ENCODE measurements at regions not wholly inside any gene's neighbourhood (a gene's known extent, or its start where the extent isn't known, plus 50 kb on each side); places are given as distances from the start of the nearest gene placed in this dataset.

DNA sequence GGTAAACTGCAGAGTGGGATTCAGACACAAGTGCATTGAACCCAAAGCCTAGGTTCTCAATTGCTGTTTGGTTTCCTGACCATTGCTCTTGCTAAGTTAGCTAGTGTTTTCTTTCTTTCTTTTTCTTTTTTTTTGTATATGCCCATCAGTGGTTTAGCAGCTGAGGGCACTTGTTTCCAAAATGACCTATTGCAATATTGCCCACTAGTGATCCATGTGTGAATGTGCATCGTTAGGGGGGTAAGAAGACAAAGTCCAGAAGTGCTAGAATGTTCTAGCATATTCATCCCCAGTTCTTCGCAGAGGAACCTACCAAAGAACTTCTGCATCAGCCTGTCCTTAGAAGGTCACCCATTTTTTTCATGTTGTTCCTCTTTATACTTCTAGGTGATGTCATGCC, 252.8 kb upstream of the GPR26 start:
- Histone ChIP-seq H3K9me3 (ENCODE audit: severe bottlenecking) (no peaks in the 10 kb centered on the region), H3K27ac (ENCODE audit: poor library complexity, severe bottlenecking) (no peak overlapping the region), H3K27me3 (ENCODE audit: insufficient read depth, poor library complexity, severe bottlenecking) (peaks cover 15% of the 10 kb centered on the region), H3K4me1 (ENCODE audit: insufficient read depth, poor library complexity, severe bottlenecking) (no peaks in the 10 kb centered on the region), H3K4me3 (ENCODE audit: severe bottlenecking) (no peak overlapping the region), H3K36me3 (ENCODE audit: low read depth) (no peaks in the 10 kb centered on the region)
- ATAC-seq (ENCODE audit: low read depth) (no peak), DNase-seq (ENCODE audit: low spot score) (no peak)
- TF ChIP-seq, protein P1, sequence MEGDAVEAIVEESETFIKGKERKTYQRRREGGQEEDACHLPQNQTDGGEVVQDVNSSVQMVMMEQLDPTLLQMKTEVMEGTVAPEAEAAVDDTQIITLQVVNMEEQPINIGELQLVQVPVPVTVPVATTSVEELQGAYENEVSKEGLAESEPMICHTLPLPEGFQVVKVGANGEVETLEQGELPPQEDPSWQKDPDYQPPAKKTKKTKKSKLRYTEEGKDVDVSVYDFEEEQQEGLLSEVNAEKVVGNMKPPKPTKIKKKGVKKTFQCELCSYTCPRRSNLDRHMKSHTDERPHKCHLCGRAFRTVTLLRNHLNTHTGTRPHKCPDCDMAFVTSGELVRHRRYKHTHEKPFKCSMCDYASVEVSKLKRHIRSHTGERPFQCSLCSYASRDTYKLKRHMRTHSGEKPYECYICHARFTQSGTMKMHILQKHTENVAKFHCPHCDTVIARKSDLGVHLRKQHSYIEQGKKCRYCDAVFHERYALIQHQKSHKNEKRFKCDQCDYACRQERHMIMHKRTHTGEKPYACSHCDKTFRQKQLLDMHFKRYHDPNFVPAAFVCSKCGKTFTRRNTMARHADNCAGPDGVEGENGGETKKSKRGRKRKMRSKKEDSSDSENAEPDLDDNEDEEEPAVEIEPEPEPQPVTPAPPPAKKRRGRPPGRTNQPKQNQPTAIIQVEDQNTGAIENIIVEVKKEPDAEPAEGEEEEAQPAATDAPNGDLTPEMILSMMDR (IDR thresholded peaks at IDR 0.05; ENCODE audit: poor library complexity, severe bottlenecking): no peak

DNA sequence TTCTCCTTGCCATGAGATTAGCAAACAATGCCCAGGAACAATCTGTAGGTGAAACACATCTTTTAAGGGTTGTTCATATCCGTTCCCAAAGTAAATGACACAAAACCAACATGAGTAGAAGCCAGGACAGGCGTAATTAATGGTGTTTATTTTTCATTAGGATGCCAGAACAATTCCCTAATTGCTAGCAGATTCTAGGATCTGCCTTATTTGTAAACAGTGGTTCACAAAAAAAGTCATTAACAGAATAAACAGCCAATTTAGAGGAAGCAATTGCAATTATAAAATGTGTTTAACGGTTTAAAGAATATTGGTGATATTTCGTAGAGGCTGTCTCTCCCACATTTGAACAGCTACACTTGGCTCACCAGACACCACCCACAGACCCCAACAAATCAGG, 250.6 kb upstream of the GPR26 start:
- H3K9me3 ChIP-seq (ENCODE audit: severe bottlenecking): no peaks in the 10 kb centered on the region
- peaks cover 15% of the 10 kb centered on the region for H3K27me3 ChIP-seq (ENCODE audit: insufficient read depth, poor library complexity, severe bottlenecking)
- DNase-seq (ENCODE audit: low spot score) (no peak), ATAC-seq (ENCODE audit: low read depth) (no peak)
- H3K36me3 ChIP-seq (ENCODE audit: low read depth): no peaks in the 10 kb centered on the region
- no peak overlapping the region for H3K27ac ChIP-seq (ENCODE audit: poor library complexity, severe bottlenecking)
- TF ChIP-seq, protein P1 (IDR thresholded peaks at IDR 0.05; ENCODE audit: poor library complexity, severe bottlenecking): no peak
- H3K4me1 ChIP-seq (ENCODE audit: insufficient read depth, poor library complexity, severe bottlenecking): no peaks in the 10 kb centered on the region
- H3K4me3 ChIP-seq (ENCODE audit: severe bottlenecking): no peak overlapping the region

DNA sequence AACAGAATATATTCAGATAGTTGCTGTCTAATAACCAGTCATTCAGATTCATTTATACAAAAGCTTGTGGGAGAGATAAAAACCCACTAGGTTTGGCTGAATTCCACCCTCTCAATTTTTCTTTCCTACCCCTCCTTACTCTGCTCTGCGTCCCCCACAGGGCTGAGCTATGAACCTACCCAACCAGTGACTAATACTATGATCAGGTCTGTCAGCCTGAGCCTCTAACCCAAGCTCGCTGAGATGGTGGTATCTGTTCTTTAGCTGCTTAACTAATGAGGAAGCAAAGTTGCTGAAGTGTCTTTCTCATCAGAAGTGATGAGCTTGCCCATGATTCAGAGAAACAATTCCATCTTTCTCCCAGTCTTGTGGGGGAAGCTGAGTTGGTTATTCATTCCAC, 248.7 kb upstream of the GPR26 start:
- H3K4me3 ChIP-seq (ENCODE audit: severe bottlenecking): no peak overlapping the region
- TF ChIP-seq, protein P1 (IDR thresholded peaks at IDR 0.05; ENCODE audit: poor library complexity, severe bottlenecking): no peak
- H3K27me3 ChIP-seq (ENCODE audit: insufficient read depth, poor library complexity, severe bottlenecking): peaks cover 15% of the 10 kb centered on the region
- H3K9me3 ChIP-seq (ENCODE audit: severe bottlenecking): no peaks in the 10 kb centered on the region
- DNase-seq (ENCODE audit: low spot score) (no peak), ATAC-seq (ENCODE audit: low read depth) (no peak)
- no peaks in the 10 kb centered on the region for H3K36me3 ChIP-seq (ENCODE audit: low read depth)
- no peak overlapping the region for H3K27ac ChIP-seq (ENCODE audit: poor library complexity, severe bottlenecking)
- no peaks in the 10 kb centered on the region for H3K4me1 ChIP-seq (ENCODE audit: insufficient read depth, poor library complexity, severe bottlenecking)

DNA sequence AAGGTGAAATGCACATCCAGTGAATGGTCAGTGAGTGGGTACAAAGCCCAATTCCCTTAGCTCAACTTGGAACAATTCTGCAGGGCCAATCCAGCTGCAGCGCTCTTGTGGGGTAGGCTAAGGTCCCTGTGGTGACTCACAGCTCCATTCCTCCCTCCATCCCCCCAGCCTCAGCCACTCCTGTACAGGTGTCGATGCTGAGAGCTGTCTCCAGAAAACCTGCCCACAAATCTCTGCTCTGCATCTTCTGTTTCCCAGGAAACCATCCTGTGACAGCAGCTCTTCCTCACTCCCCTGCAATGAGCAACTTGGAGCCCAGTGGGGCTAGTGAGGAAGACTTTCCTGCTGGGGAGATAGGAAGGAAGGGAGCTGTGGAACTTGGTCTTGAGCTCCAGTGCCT, 244.7 kb upstream of the GPR26 start:
- H3K27ac ChIP-seq (ENCODE audit: poor library complexity, severe bottlenecking): no peak overlapping the region
- no peak overlapping the region for H3K4me3 ChIP-seq (ENCODE audit: severe bottlenecking)
- no peak for DNase-seq (ENCODE audit: low spot score)
- peaks cover 3% of the 10 kb centered on the region for H3K27me3 ChIP-seq (ENCODE audit: insufficient read depth, poor library complexity, severe bottlenecking)
- H3K9me3 ChIP-seq (ENCODE audit: severe bottlenecking): no peaks in the 10 kb centered on the region
- ATAC-seq (ENCODE audit: low read depth): no peak
- TF ChIP-seq, protein P1 (IDR thresholded peaks at IDR 0.05; ENCODE audit: poor library complexity, severe bottlenecking): no peak
- H3K36me3 ChIP-seq (ENCODE audit: low read depth): no peaks in the 10 kb centered on the region
- no peaks in the 10 kb centered on the region for H3K4me1 ChIP-seq (ENCODE audit: insufficient read depth, poor library complexity, severe bottlenecking)

DNA sequence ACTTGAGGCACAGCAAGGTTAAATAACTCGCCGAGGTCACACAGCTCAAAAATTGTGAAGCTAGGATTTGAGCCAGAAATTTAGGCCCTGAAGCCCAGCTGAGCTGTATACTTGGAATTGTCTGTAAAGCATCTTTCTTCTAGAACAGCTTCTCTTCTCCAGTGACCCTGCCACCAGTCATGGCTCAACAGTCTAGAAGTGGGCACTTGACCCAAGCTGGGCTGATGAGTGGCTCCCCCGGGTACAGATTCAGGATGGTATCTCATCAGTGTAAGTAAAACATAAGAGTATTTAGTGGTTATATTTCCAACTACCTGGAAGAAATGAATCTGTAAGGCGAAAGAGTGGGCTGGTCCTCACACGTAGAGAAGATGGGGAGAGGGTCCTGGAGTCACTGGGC, 243.9 kb upstream of the GPR26 start:
- Histone ChIP-seq H3K27me3 (ENCODE audit: insufficient read depth, poor library complexity, severe bottlenecking) (peaks cover 8% of the 10 kb centered on the region), H3K27ac (ENCODE audit: poor library complexity, severe bottlenecking) (no peak overlapping the region), H3K4me1 (ENCODE audit: insufficient read depth, poor library complexity, severe bottlenecking) (no peaks in the 10 kb centered on the region), H3K4me3 (ENCODE audit: severe bottlenecking) (no peak overlapping the region), H3K9me3 (ENCODE audit: severe bottlenecking) (no peaks in the 10 kb centered on the region), H3K36me3 (ENCODE audit: low read depth) (no peaks in the 10 kb centered on the region)
- ATAC-seq (ENCODE audit: low read depth) (no peak), DNase-seq (ENCODE audit: low spot score) (no peak)
- TF ChIP-seq, protein P1 (IDR thresholded peaks at IDR 0.05; ENCODE audit: poor library complexity, severe bottlenecking): no peak
